ENCODE measurements at regions not wholly inside any gene's neighbourhood (a gene's known extent, or its start where the extent isn't known, plus 50 kb on each side); places are given as distances from the start of the nearest gene placed in this dataset.
A peak's percentile ranks its signal among the peaks of the same experiment; 100 is the strongest.

- Histone ChIP-seq H3K27ac (ENCODE audit: insufficient read length, low read depth, low read length) (no peak overlapping the region), H3K27me3 (ENCODE audit: insufficient read depth, low read length) (no peaks in the 10 kb centered on the region), H3K23me2 (ENCODE audit: insufficient read length, low read depth, low read length, poor library complexity, severe bottlenecking) (no peaks in the 10 kb centered on the region), H4K8ac (replicated peaks; ENCODE audit: insufficient read length, low read depth, low read length) (no peak overlapping the region), H3K23ac (ENCODE audit: insufficient read length, low read depth, low read length) (no peak overlapping the region), H2BK20ac (ENCODE audit: low read depth, low read length, poor library complexity, severe bottlenecking) (no peak overlapping the region), H3K79me1 (ENCODE audit: insufficient read depth, low read depth, low read length, poor library complexity, severe bottlenecking) (no peaks in the 10 kb centered on the region), H2BK12ac (ENCODE audit: insufficient read length, low read depth, low read length) (no peak overlapping the region), H3K9me3 (ENCODE audit: control insufficient read depth, low read depth, low read length) (no peaks in the 10 kb centered on the region), H3K4ac (ENCODE audit: low read depth, low read length) (no peak overlapping the region), H4K20me1 (ENCODE audit: control insufficient read depth, insufficient read depth, insufficient read length) (no peaks in the 10 kb centered on the region), H3K9ac (ENCODE audit: extremely low read depth, insufficient read length, low read length) (no peak overlapping the region), H3K14ac (ENCODE audit: insufficient read depth, low read length) (no peak overlapping the region), H3K56ac (ENCODE audit: insufficient read length, low read depth, low read length) (no peak overlapping the region), H2BK120ac (ENCODE audit: low read depth, low read length, poor library complexity, severe bottlenecking) (no peak overlapping the region), H2AFZ (ENCODE audit: low read length) (no peak overlapping the region), H3K4me1 (ENCODE audit: insufficient read depth, low read length) (no peaks in the 10 kb centered on the region), H3K79me2 (ENCODE audit: insufficient read depth, low read length) (no peaks in the 10 kb centered on the region), H2BK15ac (ENCODE audit: low read depth, low read length) (no peak overlapping the region), H3K4me2 (ENCODE audit: insufficient read depth, insufficient read length, low read length) (no peak overlapping the region), H4K5ac (ENCODE audit: insufficient read length, low read depth, low read length) (no peak overlapping the region), H4K91ac (ENCODE audit: insufficient read length, low read depth, low read length) (no peak overlapping the region), H2BK5ac (ENCODE audit: insufficient read length, low read length) (no peak overlapping the region), H3K18ac (ENCODE audit: insufficient read length, low read depth, low read length) (no peak overlapping the region), H3T11ph (ENCODE audit: low read length) (no peak overlapping the region), H2AK5ac (ENCODE audit: insufficient read length, low read length) (no peak overlapping the region)
- Mint-ChIP-seq H3K27me3 (ENCODE audit: low read depth) (no peaks in the 10 kb centered on the region; the same call in none of the 2 replicates), H3K36me3 (ENCODE audit: insufficient read depth in 1 of 3, low read depth in 3 of 3) (no peaks in the 10 kb centered on the region), H3K27ac (peak overlapping the region in 1 of 3 experiments; percentile 45; a peak in 2 of 7 replicates), H3K4me3 (no peak overlapping the region), H3K4me1 (peaks cover 18 to 22% of the 10 kb centered on the region in 2 experiments), H3K9me3 (no peaks in the 10 kb centered on the region)
- WGBS (ENCODE audit: extremely low coverage, insufficient read length, low lambda C conversion rate), result no CpG with 5 or more reads among the region's 10 CpGs
- no peak for DNase-seq
- TF ChIP-seq, protein P1, sequence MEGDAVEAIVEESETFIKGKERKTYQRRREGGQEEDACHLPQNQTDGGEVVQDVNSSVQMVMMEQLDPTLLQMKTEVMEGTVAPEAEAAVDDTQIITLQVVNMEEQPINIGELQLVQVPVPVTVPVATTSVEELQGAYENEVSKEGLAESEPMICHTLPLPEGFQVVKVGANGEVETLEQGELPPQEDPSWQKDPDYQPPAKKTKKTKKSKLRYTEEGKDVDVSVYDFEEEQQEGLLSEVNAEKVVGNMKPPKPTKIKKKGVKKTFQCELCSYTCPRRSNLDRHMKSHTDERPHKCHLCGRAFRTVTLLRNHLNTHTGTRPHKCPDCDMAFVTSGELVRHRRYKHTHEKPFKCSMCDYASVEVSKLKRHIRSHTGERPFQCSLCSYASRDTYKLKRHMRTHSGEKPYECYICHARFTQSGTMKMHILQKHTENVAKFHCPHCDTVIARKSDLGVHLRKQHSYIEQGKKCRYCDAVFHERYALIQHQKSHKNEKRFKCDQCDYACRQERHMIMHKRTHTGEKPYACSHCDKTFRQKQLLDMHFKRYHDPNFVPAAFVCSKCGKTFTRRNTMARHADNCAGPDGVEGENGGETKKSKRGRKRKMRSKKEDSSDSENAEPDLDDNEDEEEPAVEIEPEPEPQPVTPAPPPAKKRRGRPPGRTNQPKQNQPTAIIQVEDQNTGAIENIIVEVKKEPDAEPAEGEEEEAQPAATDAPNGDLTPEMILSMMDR (conservative IDR thresholded peaks at IDR 0.05), result no peak
These were observed 246.2 kb downstream of the UACA start for GRCh38 chr15:70517194-70517590.
